Stimulated activated CD4-positive, alpha-beta T cell treated with anti-CD3 and anti-CD28 coated beads, Interleukin-4, amount 100 ng/mL, for 4 hours (primary cell): ENCODE measurements at regions not wholly inside any gene's neighbourhood (a gene's known extent, or its start where the extent isn't known, plus 50 kb on each side); places are given as distances from the start of the nearest gene placed in this dataset.

Experiments
- DNase-seq, 2 experiments: peaks; one replicate each; pipeline ENCODE4 v3.0.0-alpha.2; 2020

- no peak for DNase-seq
Measured at GRCh38 chr1:238895911-238896310, 490.5 kb upstream of the CHRM3 start.

- DNase-seq = no peak
Measured at GRCh38 chr1:238892612-238893011, 493.8 kb upstream of the CHRM3 start.

- DNase-seq = no peak
Measured at GRCh38 chr1:238861342-238862066, 524.9 kb upstream of the CHRM3 start.

- no peak for DNase-seq
Measured at GRCh38 chr1:238833919-238834318, 552.4 kb upstream of the CHRM3 start.

GRCh38 chr1:238832106-238832505 lies 554.3 kb upstream of the CHRM3 start:
- DNase-seq = no peak

- no peak for DNase-seq
Measured at GRCh38 chr1:238830036-238830611, 556.2 kb upstream of the CHRM3 start.

- no peak for DNase-seq
Measured at GRCh38 chr1:238826891-238827290, 559.5 kb upstream of the CHRM3 start.

GRCh38 chr1:238823416-238823815 lies 563.0 kb upstream of the CHRM3 start:
- DNase-seq = no peak

- no peak for DNase-seq
Measured at GRCh38 chr1:238811211-238811879, 575.0 kb upstream of the CHRM3 start.

GRCh38 chr1:238790882-238791281 lies 595.5 kb upstream of the CHRM3 start:
- no peak for DNase-seq

GRCh38 chr1:238789916-238790667 lies 596.3 kb upstream of the CHRM3 start:
- no peak for DNase-seq

GRCh38 chr1:238787471-238787870 lies 598.9 kb upstream of the CHRM3 start:
- DNase-seq = no peak

- no peak for DNase-seq
Measured at GRCh38 chr1:238783633-238784032, 602.7 kb upstream of the CHRM3 start.

GRCh38 chr1:238779716-238780115 lies 606.7 kb upstream of the CHRM3 start:
- DNase-seq = no peak

- DNase-seq = no peak
Measured at GRCh38 chr1:238778113-238778512, 608.3 kb upstream of the CHRM3 start.

- DNase-seq = no peak
Measured at GRCh38 chr1:238777551-238777950, 608.8 kb upstream of the CHRM3 start.

- DNase-seq = no peak
Measured at GRCh38 chr1:238776126-238776525, 610.2 kb upstream of the CHRM3 start.

GRCh38 chr1:238772322-238772721 lies 614.0 kb upstream of the CHRM3 start:
- DNase-seq = no peak

- no peak for DNase-seq
Measured at GRCh38 chr1:238767321-238767720, 619.0 kb upstream of the CHRM3 start.

- no peak for DNase-seq
Measured at GRCh38 chr1:238764779-238765178, 621.6 kb upstream of the CHRM3 start.

- no peak for DNase-seq
Measured at GRCh38 chr1:238753252-238753651, 633.1 kb upstream of the CHRM3 start.

- DNase-seq = no peak
Measured at GRCh38 chr1:238752327-238752726, 634.0 kb upstream of the CHRM3 start.

GRCh38 chr1:238745069-238745468 lies 641.3 kb upstream of the CHRM3 start:
- no peak for DNase-seq

GRCh38 chr1:238738892-238739291 lies 647.5 kb upstream of the CHRM3 start:
- DNase-seq = no peak
